HepG2 (cell line): ENCODE measurements at regions not wholly inside any gene's neighbourhood (a gene's known extent, or its start where the extent isn't known, plus 50 kb on each side); places are given as distances from the start of the nearest gene placed in this dataset.

Source experiments
- ATAC-seq: fragments of 200-7000 bp; cut with Tn5 transposase; 3 replicates; pipeline ENCODE4 v1.9.1; 2020; ENCODE audit warnings: mild to moderate bottlenecking, moderate library complexity
- BruUV-seq: library from RNA; stranded (reverse); fragments of 400-500 nt; replicated peaks from 2 replicates; lab custom pipeline; 2021; lab: Mats Ljungman, UMichigan
- CTCF ChIA-PET: fragments of 300-600 bp; formaldehyde crosslinking; extraction: SDS; loops from one replicate; lab custom pipeline; 2021; ENCODE audit warnings: low total read pairs, inconsistent platforms, low intra/inter-chr PET ratio; lab: Yijun Ruan, JAX
- POLR2A ChIA-PET: fragments of 350-600 bp; sonication (Branson Sonifier 250); formaldehyde crosslinking; loops from one replicate; lab custom pipeline; 2020; ENCODE audit warnings: antibody characterized with exemption, inconsistent platforms; lab: Yijun Ruan, JAX
- DNase-seq: peaks from one replicate; pipeline ENCODE4 v3.0.0-alpha.2; 2015; ENCODE audit warnings: low spot score
- FAIRE-seq: peaks from 3 replicates; lab custom pipeline; 2011; peaks lifted over from hg19 to GRCh38; lab: Jason Lieb, UNC
- H2AFZ ChIP-seq: one replicate; pipeline ENCODE4 v1.6.1; 2011; ENCODE audit warnings: low read length, inconsistent platforms
- H3K27ac ChIP-seq: fragments of 300-600 bp; 3 replicates; pipeline ENCODE4 v1.8.0; 2011; ENCODE audit warnings: mixed run types, mild to moderate bottlenecking, mixed read lengths, low read length, inconsistent platforms; ENCODE audit not compliant: insufficient read depth; ENCODE audit errors: extremely low read length
- H3K27me3 ChIP-seq, 2 experiments: fragments of 200-600 bp in 1 of 2; 2 replicates in 1 of 2; 3 replicates in 1 of 2; pipeline versions ENCODE4 v1.6.0 to v1.8.0; 2011; ENCODE audit warnings: low read length in 2 of 2, mild to moderate bottlenecking in 2 of 2, moderate library complexity in 2 of 2, inconsistent platforms in 1 of 2; ENCODE audit not compliant: insufficient read depth in 2 of 2, control insufficient read depth in 1 of 2
- H3K36me3 ChIP-seq, 2 experiments: fragments of 200-600 bp in 1 of 2; replicated peaks in 1 of 2; 2 replicates in 1 of 2; 3 replicates in 1 of 2; pipeline versions ENCODE4 v1.5.1 to v1.8.0; 2011; ENCODE audit warnings: low read length in 2 of 2, inconsistent platforms in 1 of 2; ENCODE audit not compliant: insufficient read depth in 2 of 2, control insufficient read depth in 1 of 2
- H3K4me1 ChIP-seq: 2 replicates; pipeline ENCODE4 v1.5.1; 2012; ENCODE audit warnings: low read length, inconsistent platforms; ENCODE audit not compliant: insufficient read depth
- H3K4me2 ChIP-seq: 2 replicates; pipeline ENCODE4 v1.6.0; 2011; ENCODE audit warnings: low read depth, low read length, inconsistent platforms
- H3K4me3 ChIP-seq, 3 experiments: fragments of 200-600 bp in 1 of 3; sonication (generic), shearing (Covaris generic) in 1 of 3; replicated peaks in 1 of 3; 2 replicates each; pipeline ENCODE4 v1.5.1; 2011 to 2016; ENCODE audit warnings: low read length in 3 of 3, inconsistent platforms in 2 of 3, low read depth in 2 of 3, mild to moderate bottlenecking in 2 of 3, control low read depth in 1 of 3, mixed read lengths in 1 of 3; ENCODE audit not compliant: insufficient read depth in 1 of 3
- H3K79me2 ChIP-seq: one replicate; pipeline ENCODE4 v1.6.1; 2011; ENCODE audit warnings: low read length, inconsistent platforms; ENCODE audit not compliant: insufficient read depth
- H3K9ac ChIP-seq: 2 replicates; pipeline ENCODE4 v1.6.0; 2011; ENCODE audit warnings: mild to moderate bottlenecking, low read depth, low read length, inconsistent platforms; ENCODE audit not compliant: insufficient read depth
- H3K9me3 ChIP-seq: 2 replicates; pipeline ENCODE4 v1.5.1; 2012; ENCODE audit warnings: mild to moderate bottlenecking, low read length
- H4K20me1 ChIP-seq: 2 replicates; pipeline ENCODE4 v1.6.0; 2011; ENCODE audit warnings: inconsistent platforms, mild to moderate bottlenecking, low read length, moderate library complexity; ENCODE audit not compliant: insufficient read depth
- ASH2L ChIP-seq: fragments of 300-600, 200-600 bp; sonication (generic); IDR thresholded peaks from 2 replicates; pipeline ENCODE4 v1.7.0; 2017; ENCODE audit warnings: low read depth, mild to moderate bottlenecking, moderate library complexity, mixed read lengths, low read length; ENCODE audit not compliant: insufficient read length
- MXD4 ChIP-seq: IDR thresholded peaks from 2 replicates; pipeline ENCODE4 v1.6.1; 2016; ENCODE audit warnings: mild to moderate bottlenecking, missing biosample characterization, missing genetic modification reagents
- MXI1 ChIP-seq: IDR thresholded peaks from 3 replicates; pipeline ENCODE4 v1.6.1; 2012; ENCODE audit warnings: low read depth, low read length, inconsistent platforms, borderline replicate concordance
- SMAD1 ChIP-seq: sonication (generic); formaldehyde crosslinking; IDR thresholded peaks from 2 replicates; pipeline ENCODE4 v1.4.0; 2020; ENCODE audit warnings: missing genetic modification reagents, low read depth, mild to moderate bottlenecking, borderline replicate concordance
- SRSF4 ChIP-seq: fragments of 200-400 bp; formaldehyde crosslinking; IDR thresholded peaks from one replicate; pipeline ENCODE4 v1.6.1; 2018; ENCODE audit warnings: mild to moderate bottlenecking, low read depth, low read length, moderate library complexity; ENCODE audit not compliant: poor library complexity, severe bottlenecking
- TOE1 ChIP-seq: sonication (generic); formaldehyde crosslinking; IDR thresholded peaks from 2 replicates; pipeline ENCODE4 v1.4.0; 2020; ENCODE audit warnings: mild to moderate bottlenecking, missing genetic modification reagents
- XBP1 ChIP-seq: sonication (generic); formaldehyde crosslinking; IDR thresholded peaks from 2 replicates; pipeline ENCODE4 v1.5.0; 2020; ENCODE audit warnings: missing genetic modification reagents
- ZNF160 ChIP-seq: sonication (generic); formaldehyde crosslinking; IDR thresholded peaks from 2 replicates; pipeline ENCODE4 v1.8.0; 2022; ENCODE audit warnings: mild to moderate bottlenecking, inconsistent platforms, missing genetic modification reagents
- ZNF18 ChIP-seq: sonication (generic); formaldehyde crosslinking; IDR thresholded peaks from 2 replicates; pipeline ENCODE4 v1.8.0; 2022; ENCODE audit warnings: mild to moderate bottlenecking, missing genetic modification reagents; ENCODE audit not compliant: insufficient replicate concordance
- ZNF335 ChIP-seq: sonication (generic); formaldehyde crosslinking; IDR thresholded peaks from 2 replicates; pipeline ENCODE4 v1.4.0; 2020; ENCODE audit warnings: missing genetic modification reagents
- ZNF34 ChIP-seq: sonication (generic); formaldehyde crosslinking; IDR thresholded peaks from 2 replicates; pipeline ENCODE4 v1.4.0; 2020; ENCODE audit warnings: mild to moderate bottlenecking, missing genetic modification reagents, borderline replicate concordance
- ZNF383 ChIP-seq: sonication (generic); formaldehyde crosslinking; IDR thresholded peaks from 2 replicates; pipeline ENCODE4 v1.4.0; 2020; ENCODE audit warnings: missing genetic modification reagents, mild to moderate bottlenecking, borderline replicate concordance
- ZNF430 ChIP-seq: sonication (generic); formaldehyde crosslinking; IDR thresholded peaks from 2 replicates; pipeline ENCODE4 v1.9.0; 2021; ENCODE audit warnings: mild to moderate bottlenecking, missing genetic modification reagents
- ZNF597 ChIP-seq: sonication (generic); formaldehyde crosslinking; IDR thresholded peaks from 2 replicates; pipeline ENCODE4 v1.5.0; 2020; ENCODE audit warnings: missing genetic modification reagents
- ZNF687 ChIP-seq: sonication (generic); formaldehyde crosslinking; IDR thresholded peaks from 2 replicates; pipeline ENCODE4 v1.5.1; 2020; ENCODE audit warnings: mild to moderate bottlenecking, missing genetic modification reagents, moderate library complexity
- ZSCAN25 ChIP-seq: sonication (generic); formaldehyde crosslinking; IDR thresholded peaks from 2 replicates; pipeline ENCODE4 v1.8.0; 2022; ENCODE audit warnings: mild to moderate bottlenecking, missing genetic modification reagents
- ZZZ3 ChIP-seq: sonication (generic); formaldehyde crosslinking; IDR thresholded peaks from 2 replicates; pipeline ENCODE4 v1.4.0; 2020; ENCODE audit warnings: missing genetic modification reagents, mild to moderate bottlenecking, borderline replicate concordance
- WGBS: methylation state at CpG from one replicate; pipeline ENCODE4 v1.1.6; 2017; ENCODE audit warnings: low lambda C conversion rate; 5-methylcytosine and 5-hydroxymethylcytosine counted together
- in situ Hi-C: cut with HindIII; loops from 2 replicates; pipeline ENCODE4 v1.10.0; 2017; ENCODE audit warnings: low pct_unique_long_range_greater_than_20kb; ENCODE audit not compliant: extremely low pct_ligation_motif_present
- intact Hi-C: fragments of 100-400 bp; cut with micrococcal nuclease; formaldehyde crosslinking; loops from one replicate; pipeline ENCODE4 v1.10.0; 2022; ENCODE audit not compliant: unreplicated experiment

GRCh38 chr7:68122801-68123200 lies 1126.2 kb downstream of the TYW1 start (continued):
- no peak for TF ChIP-seq ZNF687 (CRISPR knock-in tag)
- no peak for TF ChIP-seq ZNF597 (CRISPR knock-in tag)
- TF ChIP-seq ZNF335 (CRISPR knock-in tag): no peak
- no peak for TF ChIP-seq SRSF4
- TF ChIP-seq ZNF160 (CRISPR knock-in tag): no peak

- Histone ChIP-seq H3K79me2 (no peaks in the 10 kb centered on the region), H3K36me3 (no peaks in the 10 kb centered on the region), H2AFZ (no peak overlapping the region), H3K27me3 (peaks cover 0 to 2% of the 10 kb centered on the region in 2 experiments; a peak in 1 of 5 replicates), H3K9ac (no peak overlapping the region), H3K9me3 (peaks cover 4% of the 10 kb centered on the region), H3K4me2 (no peak overlapping the region), H4K20me1 (no peaks in the 10 kb centered on the region), H3K4me3 (no peak overlapping the region), H3K27ac (no peak overlapping the region), H3K4me1 (no peaks in the 10 kb centered on the region)
- 0% methylated on average over 1 of the region's 2 CpGs for WGBS
- ATAC-seq: no peak
- in situ Hi-C loops: no loop called here
- no peak for FAIRE-seq
- ChIA-PET POLR2A (no interaction called here), CTCF (no interaction called here)
- BruUV-seq: no TSS peak
- intact Hi-C loops: loop anchor here (2.0 kb wide), 1 partner anchor 46 kb away; no protein-coding TSS in a partner anchor
- DNase-seq: no peak
- no peak for TF ChIP-seq XBP1 (CRISPR knock-in tag)
- no peak for TF ChIP-seq ZZZ3 (CRISPR knock-in tag)
- no peak for TF ChIP-seq MXI1
- TF ChIP-seq ZSCAN25 (CRISPR knock-in tag): no peak
- no peak for TF ChIP-seq ZNF18
- no peak for TF ChIP-seq TOE1
- TF ChIP-seq ZNF34: no peak
- no peak for TF ChIP-seq MXD4
- TF ChIP-seq ASH2L: no peak
- TF ChIP-seq ZNF383: no peak
- TF ChIP-seq SMAD1 (CRISPR knock-in tag): no peak
- no peak for TF ChIP-seq ZNF430 (CRISPR knock-in tag)
These were observed 1128.5 kb downstream of the TYW1 start for GRCh38 chr7:68125168-68125567.
